BE2C (cell line): ENCODE measurements at regions not wholly inside any gene's neighbourhood (a gene's known extent, or its start where the extent isn't known, plus 50 kb on each side); places are given as distances from the start of the nearest gene placed in this dataset.

Experiments
- DNase-seq: peaks from one replicate; pipeline ENCODE4 v3.0.0-alpha.2; 2020
- H3K27me3 ChIP-seq: fragments of 250-450 bp; sonication (Bioruptor Pico); 2 replicates; pipeline ENCODE4 v1.5.1; 2020; ENCODE audit warnings: mild to moderate bottlenecking
- H3K36me3 ChIP-seq: fragments of 250-450 bp; sonication (Bioruptor Pico); 2 replicates; pipeline ENCODE4 v1.5.1; 2020; ENCODE audit warnings: mild to moderate bottlenecking
- H3K4me1 ChIP-seq: fragments of 250-450 bp; sonication (Bioruptor Pico); 2 replicates; pipeline ENCODE4 v1.5.1; 2020
- H3K4me3 ChIP-seq: 2 replicates; pipeline ENCODE4 v1.5.1; 2011; ENCODE audit warnings: low read depth, low read length
- H3K9me3 ChIP-seq: fragments of 250-450 bp; sonication (Bioruptor Pico); 2 replicates; pipeline ENCODE4 v1.5.1; 2020
- CTCF ChIP-seq: IDR thresholded peaks from 2 replicates; pipeline ENCODE4 v1.5.1; 2012; ENCODE audit warnings: mild to moderate bottlenecking, low read depth, low read length

GRCh38 chr2:122144884-122145283 is 389.4 kb downstream of the TSN start:
- no peak for TF ChIP-seq CTCF
- H3K4me3 ChIP-seq = no peak overlapping the region
- no peaks in the 10 kb centered on the region for H3K9me3 ChIP-seq
- H3K27me3 ChIP-seq = no peaks in the 10 kb centered on the region
- no peak for DNase-seq
- H3K36me3 ChIP-seq = no peaks in the 10 kb centered on the region
- H3K4me1 ChIP-seq = no peaks in the 10 kb centered on the region

GRCh38 chr2:122145856-122146255 is 390.4 kb downstream of the TSN start:
- TF ChIP-seq CTCF = no peak
- Histone ChIP-seq H3K9me3 (no peaks in the 10 kb centered on the region), H3K4me1 (no peaks in the 10 kb centered on the region), H3K27me3 (no peaks in the 10 kb centered on the region), H3K4me3 (no peak overlapping the region), H3K36me3 (no peaks in the 10 kb centered on the region)
- DNase-seq = no peak

GRCh38 chr2:122148128-122148767 is 392.8 kb downstream of the TSN start:
- no peaks in the 10 kb centered on the region for H3K27me3 ChIP-seq
- no peak for TF ChIP-seq CTCF

GRCh38 chr2:122150524-122151280 is 395.3 kb downstream of the TSN start:
- Histone ChIP-seq H3K27me3 (no peaks in the 10 kb centered on the region), H3K4me3 (no peak overlapping the region), H3K4me1 (no peaks in the 10 kb centered on the region), H3K36me3 (no peaks in the 10 kb centered on the region), H3K9me3 (no peaks in the 10 kb centered on the region)
- no peak for DNase-seq
- no peak for TF ChIP-seq CTCF

More at GRCh38 chr2:122148128-122148767, 392.8 kb downstream of the TSN start:
- Histone ChIP-seq H3K9me3 (no peaks in the 10 kb centered on the region), H3K36me3 (no peaks in the 10 kb centered on the region), H3K4me3 (no peak overlapping the region), H3K4me1 (no peaks in the 10 kb centered on the region)
- DNase-seq = no peak

GRCh38 chr2:122152571-122152970 is 397.1 kb downstream of the TSN start:
- Histone ChIP-seq H3K9me3 (no peaks in the 10 kb centered on the region), H3K4me1 (no peaks in the 10 kb centered on the region), H3K27me3 (no peaks in the 10 kb centered on the region), H3K4me3 (no peak overlapping the region), H3K36me3 (no peaks in the 10 kb centered on the region)
- TF ChIP-seq CTCF = no peak
- no peak for DNase-seq
